NT2/D1 (cell line): ENCODE measurements at regions not wholly inside any gene's neighbourhood (a gene's known extent, or its start where the extent isn't known, plus 50 kb on each side); places are given as distances from the start of the nearest gene placed in this dataset.

Experiments used
- SUZ12 ChIP-seq: IDR thresholded peaks from 2 replicates; pipeline ENCODE4 v1.6.1; 2011; ENCODE audit not compliant: insufficient read length, insufficient read depth; ENCODE audit errors: extremely low read depth
- YY1 ChIP-seq: IDR thresholded peaks from 2 replicates; pipeline ENCODE4 v1.6.1; 2011; ENCODE audit not compliant: insufficient read length, insufficient read depth
- ZNF274 ChIP-seq: IDR thresholded peaks from 2 replicates; pipeline ENCODE4 v1.6.1; 2011; ENCODE audit warnings: mild to moderate bottlenecking, low read depth, low read length

- no peak for TF ChIP-seq SUZ12
- TF ChIP-seq ZNF274, result no peak
- no peak for TF ChIP-seq YY1
Observed at GRCh38 chr3:177453451-177453844, 256.2 kb upstream of the TBL1XR1 start.
